ENCODE measurements at regions not wholly inside any gene's neighbourhood (a gene's known extent, or its start where the extent isn't known, plus 50 kb on each side); places are given as distances from the start of the nearest gene placed in this dataset.

GRCh38 chr11:127098684-127099083 lies 98.1 kb upstream of the KIRREL3 start:
- Mint-ChIP-seq H3K4me1 (peaks cover 30% of the 10 kb centered on the region), H3K36me3 (ENCODE audit: low read depth) (no peaks in the 10 kb centered on the region), H3K27me3 (ENCODE audit: insufficient read depth) (peaks cover 2% of the 10 kb centered on the region), H3K4me3 (no peak overlapping the region), H3K9me3 (peaks cover 1% of the 10 kb centered on the region), H3K27ac (no peak overlapping the region)
- H3K27ac ChIP-seq (ENCODE audit: low read depth, low read length): no peak overlapping the region
- no peak overlapping the region for H3K4me3 ChIP-seq (ENCODE audit: low read length)
- no peaks in the 10 kb centered on the region for H3K36me3 ChIP-seq (ENCODE audit: control insufficient read depth, insufficient read depth, low read length)
- H3K27me3 ChIP-seq (ENCODE audit: control insufficient read depth, insufficient read depth, low read length, poor library complexity, severe bottlenecking): peaks cover 19% of the 10 kb centered on the region
- no peak overlapping the region for H3K9ac ChIP-seq (ENCODE audit: extremely low read depth, low read length, poor library complexity, severe bottlenecking)
- H3K4me1 ChIP-seq (ENCODE audit: control insufficient read depth, insufficient read depth, low read length): peaks cover 3% of the 10 kb centered on the region
- peaks cover 5% of the 10 kb centered on the region for H3K9me3 ChIP-seq (ENCODE audit: control insufficient read depth, low read length)
- 75% methylated on average over 1 of the region's 1 CpG; no CpG with 5 or more reads in 1 of the 2 experiments for WGBS, 2 experiments (ENCODE audit: insufficient coverage in 1 of 2, insufficient read length in 1 of 2)
- no peak for TF ChIP-seq CTCF (conservative IDR thresholded peaks at IDR 0.05)
- peak; percentile 84 for DNase-seq

- Histone ChIP-seq H3K9ac (ENCODE audit: extremely low read depth, low read length, poor library complexity, severe bottlenecking) (no peak overlapping the region), H3K9me3 (ENCODE audit: control insufficient read depth, low read length) (no peaks in the 10 kb centered on the region), H3K36me3 (ENCODE audit: control insufficient read depth, insufficient read depth, low read length) (no peaks in the 10 kb centered on the region), H3K27ac (ENCODE audit: low read depth, low read length) (no peak overlapping the region), H3K4me3 (ENCODE audit: low read length) (no peak overlapping the region), H3K4me1 (ENCODE audit: control insufficient read depth, insufficient read depth, low read length) (no peaks in the 10 kb centered on the region), H3K27me3 (ENCODE audit: control insufficient read depth, insufficient read depth, low read length, poor library complexity, severe bottlenecking) (no peaks in the 10 kb centered on the region)
- H3K27ac Mint-ChIP-seq: no peak overlapping the region
- no peaks in the 10 kb centered on the region for H3K27me3 Mint-ChIP-seq (ENCODE audit: insufficient read depth)
- H3K4me1 Mint-ChIP-seq: no peaks in the 10 kb centered on the region
- DNase-seq: no peak
- TF ChIP-seq CTCF (conservative IDR thresholded peaks at IDR 0.05): no peak
- H3K36me3 Mint-ChIP-seq (ENCODE audit: low read depth): no peaks in the 10 kb centered on the region
- H3K9me3 Mint-ChIP-seq: no peaks in the 10 kb centered on the region
- no peak overlapping the region for H3K4me3 Mint-ChIP-seq
- 86 to 100% methylated on average over 2 of the region's 2 CpGs for WGBS, 2 experiments (ENCODE audit: insufficient coverage in 1 of 2, insufficient read length in 1 of 2)
Observed at GRCh38 chr11:127080735-127081134, 80.2 kb upstream of the KIRREL3 start.

- no peak overlapping the region for H3K4me3 Mint-ChIP-seq
- Histone ChIP-seq H3K9me3 (ENCODE audit: control insufficient read depth, low read length) (no peaks in the 10 kb centered on the region), H3K27me3 (ENCODE audit: control insufficient read depth, insufficient read depth, low read length, poor library complexity, severe bottlenecking) (no peaks in the 10 kb centered on the region), H3K4me3 (ENCODE audit: low read length) (no peak overlapping the region), H3K4me1 (ENCODE audit: control insufficient read depth, insufficient read depth, low read length) (no peaks in the 10 kb centered on the region), H3K36me3 (ENCODE audit: control insufficient read depth, insufficient read depth, low read length) (no peaks in the 10 kb centered on the region), H3K27ac (ENCODE audit: low read depth, low read length) (no peak overlapping the region), H3K9ac (ENCODE audit: extremely low read depth, low read length, poor library complexity, severe bottlenecking) (no peak overlapping the region)
- TF ChIP-seq CTCF (conservative IDR thresholded peaks at IDR 0.05): no peak
- no peaks in the 10 kb centered on the region for H3K9me3 Mint-ChIP-seq
- no peak for DNase-seq
- H3K36me3 Mint-ChIP-seq (ENCODE audit: low read depth): no peaks in the 10 kb centered on the region
- H3K27me3 Mint-ChIP-seq (ENCODE audit: insufficient read depth): no peaks in the 10 kb centered on the region
- 93 to 100% methylated on average over 4 of the region's 4 CpGs for WGBS, 2 experiments (ENCODE audit: insufficient coverage in 1 of 2, insufficient read length in 1 of 2)
- no peak overlapping the region for H3K27ac Mint-ChIP-seq
- peaks cover 6% of the 10 kb centered on the region for H3K4me1 Mint-ChIP-seq
Observed at GRCh38 chr11:127075758-127076157, 75.2 kb upstream of the KIRREL3 start.
